Testis (tissue), 2 donors: ENCODE measurements at regions not wholly inside any gene's neighbourhood (a gene's known extent, or its start where the extent isn't known, plus 50 kb on each side); places are given as distances from the start of the nearest gene placed in this dataset.

Source experiments
- POLR2A ChIP-seq: fragments of 450-650 bp; IDR thresholded peaks from one replicate; pipeline ENCODE4 v1.6.1; 2017; ENCODE audit warnings: antibody characterized with exemption, mild to moderate bottlenecking, moderate library complexity
- TF ChIP-seq, protein P1 (sequence below), 3 experiments: fragments of 450-650 bp in 2 of 3; fragments of 200-600 bp in 1 of 3; sonication (generic) in 1 of 3; IDR thresholded peaks; one replicate each; pipeline ENCODE4 v1.5.1; 2016 to 2019; ENCODE audit warnings: antibody characterized with exemption in 3 of 3, mild to moderate bottlenecking in 2 of 3, moderate library complexity in 1 of 3

DNA sequence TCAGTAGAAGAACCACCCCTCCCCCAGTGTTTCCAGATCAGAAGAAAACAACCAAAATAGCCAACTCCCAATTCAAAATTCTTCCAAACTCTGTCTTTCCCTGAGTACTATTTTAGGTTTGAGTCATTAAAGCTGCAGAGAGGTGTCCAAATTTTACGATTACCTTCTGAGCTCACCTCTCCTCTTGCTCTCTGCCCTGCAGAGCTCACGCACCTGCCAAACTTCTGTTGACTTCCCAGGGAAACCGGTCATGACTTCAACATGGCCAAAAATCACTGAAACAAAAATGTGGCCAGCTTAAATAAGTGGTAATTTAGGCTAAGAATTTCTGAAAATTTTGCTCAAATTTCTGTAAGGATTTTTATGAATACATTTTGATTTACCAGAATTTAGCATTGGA is 70.9 kb upstream of the OTX2 start:
- TF ChIP-seq, protein P1, sequence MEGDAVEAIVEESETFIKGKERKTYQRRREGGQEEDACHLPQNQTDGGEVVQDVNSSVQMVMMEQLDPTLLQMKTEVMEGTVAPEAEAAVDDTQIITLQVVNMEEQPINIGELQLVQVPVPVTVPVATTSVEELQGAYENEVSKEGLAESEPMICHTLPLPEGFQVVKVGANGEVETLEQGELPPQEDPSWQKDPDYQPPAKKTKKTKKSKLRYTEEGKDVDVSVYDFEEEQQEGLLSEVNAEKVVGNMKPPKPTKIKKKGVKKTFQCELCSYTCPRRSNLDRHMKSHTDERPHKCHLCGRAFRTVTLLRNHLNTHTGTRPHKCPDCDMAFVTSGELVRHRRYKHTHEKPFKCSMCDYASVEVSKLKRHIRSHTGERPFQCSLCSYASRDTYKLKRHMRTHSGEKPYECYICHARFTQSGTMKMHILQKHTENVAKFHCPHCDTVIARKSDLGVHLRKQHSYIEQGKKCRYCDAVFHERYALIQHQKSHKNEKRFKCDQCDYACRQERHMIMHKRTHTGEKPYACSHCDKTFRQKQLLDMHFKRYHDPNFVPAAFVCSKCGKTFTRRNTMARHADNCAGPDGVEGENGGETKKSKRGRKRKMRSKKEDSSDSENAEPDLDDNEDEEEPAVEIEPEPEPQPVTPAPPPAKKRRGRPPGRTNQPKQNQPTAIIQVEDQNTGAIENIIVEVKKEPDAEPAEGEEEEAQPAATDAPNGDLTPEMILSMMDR (IDR thresholded peaks at IDR 0.05), result no peak
- TF ChIP-seq POLR2A, result no peak
